A673 (cell line): ENCODE measurements at regions not wholly inside any gene's neighbourhood (a gene's known extent, or its start where the extent isn't known, plus 50 kb on each side); places are given as distances from the start of the nearest gene placed in this dataset.

ENCODE experiments used
- BruUV-seq: library from RNA; stranded (reverse); fragments of 400-500 nt; replicated peaks from 2 replicates; lab custom pipeline; 2021; lab: Mats Ljungman, UMichigan
- CTCF ChIA-PET: fragments of 300-600 bp; sonication (Branson Sonifier 250); formaldehyde crosslinking; loops from one replicate; lab custom pipeline; 2022; ENCODE audit warnings: antibody characterized with exemption; lab: Charles Lee
- POLR2A ChIA-PET: fragments of 300-600 bp; sonication (Branson Sonifier 250); formaldehyde crosslinking; loops from one replicate; lab custom pipeline; 2022; ENCODE audit warnings: antibody characterized with exemption; ENCODE audit not compliant: low non-redundant PET; lab: Charles Lee
- DNase-seq: peaks from one replicate; pipeline ENCODE4 v3.0.0-alpha.2; 2015; ENCODE audit warnings: low spot score
- H3K27ac ChIP-seq: fragments of 200-600 bp; sonication (generic); 2 replicates; pipeline ENCODE4 v1.5.1; 2016; ENCODE audit warnings: mixed run types, low read depth, mild to moderate bottlenecking, mixed read lengths, antibody characterized with exemption, low read length; ENCODE audit not compliant: poor library complexity, severe bottlenecking
- H3K27me3 ChIP-seq: fragments of 200-600 bp; sonication (generic); replicated peaks from 2 replicates; pipeline ENCODE4 v1.6.1; 2017; ENCODE audit warnings: mixed run types, low read depth, mild to moderate bottlenecking, mixed read lengths, antibody characterized with exemption, low read length; ENCODE audit not compliant: insufficient read depth, poor library complexity
- H3K36me3 ChIP-seq: fragments of 200-600 bp; sonication (generic); 2 replicates; pipeline ENCODE4 v1.6.1; 2016; ENCODE audit warnings: mixed run types, mild to moderate bottlenecking, mixed read lengths, antibody characterized with exemption, low read length; ENCODE audit not compliant: insufficient read depth, poor library complexity, severe bottlenecking
- H3K4me1 ChIP-seq: fragments of 200-600 bp; sonication (generic); 2 replicates; pipeline ENCODE4 v1.6.1; 2017; ENCODE audit warnings: mixed run types, mild to moderate bottlenecking, mixed read lengths, antibody characterized with exemption, low read length; ENCODE audit not compliant: insufficient read depth, poor library complexity, severe bottlenecking
- H3K4me3 ChIP-seq: fragments of 200-600 bp; sonication (generic); 2 replicates; pipeline ENCODE4 v1.5.1; 2016; ENCODE audit warnings: low read depth, mixed run types, mild to moderate bottlenecking, mixed read lengths, low read length; ENCODE audit not compliant: poor library complexity, severe bottlenecking
- H3K9me3 ChIP-seq: fragments of 200-600 bp; sonication (generic); 2 replicates; pipeline ENCODE4 v1.6.1; 2016; ENCODE audit warnings: mixed run types, low read depth, mild to moderate bottlenecking, mixed read lengths, antibody characterized with exemption, low read length; ENCODE audit not compliant: poor library complexity, severe bottlenecking
- EZH2 ChIP-seq: fragments of 200-600 bp; sonication (generic); IDR thresholded peaks from 2 replicates; pipeline ENCODE4 v1.6.1; 2017; ENCODE audit warnings: borderline replicate concordance, low read depth, mild to moderate bottlenecking, mixed read lengths, antibody characterized with exemption, low read length; ENCODE audit not compliant: poor library complexity, severe bottlenecking
- intact Hi-C: fragments of 100-400 bp; cut with micrococcal nuclease; formaldehyde crosslinking; loops from one replicate; pipeline ENCODE4 v1.10.0; 2022; ENCODE audit not compliant: unreplicated experiment
- TF ChIP-seq, protein P1 (sequence below): fragments of 300-800, 200-600 bp; sonication (generic); conservative IDR thresholded peaks from 2 replicates; pipeline ENCODE4 v1.5.1; 2017; ENCODE audit warnings: low read depth, mild to moderate bottlenecking, antibody characterized with exemption, low read length, moderate library complexity, mixed read lengths

DNA sequence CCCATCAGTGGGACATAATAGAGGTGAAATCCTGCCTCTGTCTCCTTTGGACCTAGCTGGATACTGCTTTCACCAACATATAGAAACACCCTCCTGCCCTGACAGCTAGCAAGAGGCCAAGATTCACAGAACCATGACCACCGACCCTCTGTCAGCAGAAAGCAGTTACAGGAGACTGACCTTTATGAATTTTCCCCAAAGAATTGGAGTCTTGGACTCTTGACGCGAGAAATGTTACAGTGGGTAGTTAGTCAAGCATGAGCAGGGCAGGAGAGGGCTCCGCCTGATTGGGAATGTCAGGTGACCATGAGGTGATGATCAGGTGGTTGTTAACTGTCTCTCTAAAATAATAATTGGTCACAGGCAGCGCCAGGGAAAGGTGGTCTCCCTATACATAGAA lies 1002.3 kb downstream of the TDRD15 start:
- H3K4me1 ChIP-seq: no peaks in the 10 kb centered on the region
- H3K27ac ChIP-seq: no peak overlapping the region
- ChIA-PET CTCF (no interaction called here), POLR2A (no interaction called here)
- TF ChIP-seq EZH2: no peak
- TF ChIP-seq, protein P1, sequence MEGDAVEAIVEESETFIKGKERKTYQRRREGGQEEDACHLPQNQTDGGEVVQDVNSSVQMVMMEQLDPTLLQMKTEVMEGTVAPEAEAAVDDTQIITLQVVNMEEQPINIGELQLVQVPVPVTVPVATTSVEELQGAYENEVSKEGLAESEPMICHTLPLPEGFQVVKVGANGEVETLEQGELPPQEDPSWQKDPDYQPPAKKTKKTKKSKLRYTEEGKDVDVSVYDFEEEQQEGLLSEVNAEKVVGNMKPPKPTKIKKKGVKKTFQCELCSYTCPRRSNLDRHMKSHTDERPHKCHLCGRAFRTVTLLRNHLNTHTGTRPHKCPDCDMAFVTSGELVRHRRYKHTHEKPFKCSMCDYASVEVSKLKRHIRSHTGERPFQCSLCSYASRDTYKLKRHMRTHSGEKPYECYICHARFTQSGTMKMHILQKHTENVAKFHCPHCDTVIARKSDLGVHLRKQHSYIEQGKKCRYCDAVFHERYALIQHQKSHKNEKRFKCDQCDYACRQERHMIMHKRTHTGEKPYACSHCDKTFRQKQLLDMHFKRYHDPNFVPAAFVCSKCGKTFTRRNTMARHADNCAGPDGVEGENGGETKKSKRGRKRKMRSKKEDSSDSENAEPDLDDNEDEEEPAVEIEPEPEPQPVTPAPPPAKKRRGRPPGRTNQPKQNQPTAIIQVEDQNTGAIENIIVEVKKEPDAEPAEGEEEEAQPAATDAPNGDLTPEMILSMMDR: no peak
- H3K27me3 ChIP-seq: peaks cover 3% of the 10 kb centered on the region
- DNase-seq: no peak
- no peak overlapping the region for H3K4me3 ChIP-seq
- H3K9me3 ChIP-seq: no peaks in the 10 kb centered on the region
- no peaks in the 10 kb centered on the region for H3K36me3 ChIP-seq
- BruUV-seq: no TSS peak
- intact Hi-C loops: no loop called here

DNA sequence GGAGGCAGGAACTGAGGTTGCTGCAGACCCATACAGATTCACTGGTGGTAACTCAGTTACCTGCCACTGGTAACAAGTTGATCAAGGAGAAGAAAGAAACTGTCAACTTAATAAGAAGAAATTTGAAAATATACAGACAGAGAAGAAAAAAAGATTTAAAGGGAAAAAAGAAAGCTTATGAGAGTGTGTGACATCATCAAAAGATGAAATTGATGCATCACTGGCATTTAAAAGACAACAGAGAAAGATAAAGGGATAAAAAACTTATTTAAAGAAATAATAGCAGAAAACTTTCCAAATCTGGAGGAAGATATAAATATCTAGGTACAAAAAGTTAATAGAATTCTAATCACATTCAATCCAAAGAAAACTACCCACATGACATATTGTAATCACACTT lies 1003.2 kb downstream of the TDRD15 start:
- peaks cover 3% of the 10 kb centered on the region for H3K27me3 ChIP-seq
- DNase-seq: no peak
- no peak overlapping the region for H3K27ac ChIP-seq
- no peaks in the 10 kb centered on the region for H3K36me3 ChIP-seq
- no peak for TF ChIP-seq EZH2
- TF ChIP-seq, protein P1: no peak
- CTCF ChIA-PET: no interaction called here
- BruUV-seq: no TSS peak
- intact Hi-C loops: no loop called here
- no peak overlapping the region for H3K4me3 ChIP-seq
- H3K9me3 ChIP-seq: no peaks in the 10 kb centered on the region
- no peaks in the 10 kb centered on the region for H3K4me1 ChIP-seq
- POLR2A ChIA-PET: no interaction called here

DNA sequence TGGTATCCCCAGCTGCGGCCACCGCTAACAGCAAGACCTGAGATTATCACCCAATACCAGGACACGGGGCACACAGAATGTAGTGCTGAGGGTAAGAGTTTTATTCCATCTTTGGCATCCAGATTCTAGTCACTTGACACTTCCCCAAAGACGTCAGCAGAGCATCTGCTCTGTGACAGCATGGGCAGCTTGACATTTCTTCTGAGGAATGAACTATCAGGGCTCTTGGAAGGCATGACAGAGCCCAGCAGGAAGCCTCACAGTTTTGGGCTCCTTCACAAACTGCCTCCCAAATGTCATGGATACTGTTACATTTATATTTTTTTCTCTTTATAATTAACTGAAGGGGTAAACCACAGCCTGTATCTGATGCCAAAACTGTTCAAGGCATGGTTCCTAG lies 1010.7 kb downstream of the TDRD15 start:
- TF ChIP-seq, protein P1: no peak
- TF ChIP-seq EZH2: no peak
- intact Hi-C loops: no loop called here
- CTCF ChIA-PET: no interaction called here

More for the DNA sequence above, 1010.7 kb downstream of the TDRD15 start:
- no peaks in the 10 kb centered on the region for H3K4me1 ChIP-seq
- no TSS peak for BruUV-seq
- H3K4me3 ChIP-seq: no peak overlapping the region
- no peak for DNase-seq
- POLR2A ChIA-PET: no interaction called here
- peaks cover 3% of the 10 kb centered on the region for H3K27me3 ChIP-seq
- H3K36me3 ChIP-seq: no peaks in the 10 kb centered on the region
- no peak overlapping the region for H3K27ac ChIP-seq
- no peaks in the 10 kb centered on the region for H3K9me3 ChIP-seq
